ENCODE measurements at regions not wholly inside any gene's neighbourhood (a gene's known extent, or its start where the extent isn't known, plus 50 kb on each side); places are given as distances from the start of the nearest gene placed in this dataset.

DNA sequence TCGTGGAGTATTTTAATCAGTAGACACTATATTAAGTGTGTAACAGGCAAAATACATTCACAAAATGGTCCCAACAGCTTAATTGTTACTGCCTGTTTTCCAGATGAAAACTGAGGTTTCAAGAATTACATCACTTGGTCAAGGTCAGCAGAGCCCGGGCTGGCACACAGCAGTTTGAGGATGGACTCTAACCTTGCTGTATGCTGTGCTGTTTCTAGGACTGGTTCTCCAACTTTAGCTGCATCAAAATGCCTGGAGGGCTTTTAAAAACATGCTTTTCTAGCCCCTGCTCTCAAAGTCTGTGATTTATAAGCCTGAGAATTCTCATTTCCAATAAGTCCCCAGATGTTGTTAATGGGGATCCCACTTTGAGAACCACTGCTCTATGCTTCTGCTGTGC lies 247.1 kb upstream of the FZD8 start:
- TF ChIP-seq, protein P1, sequence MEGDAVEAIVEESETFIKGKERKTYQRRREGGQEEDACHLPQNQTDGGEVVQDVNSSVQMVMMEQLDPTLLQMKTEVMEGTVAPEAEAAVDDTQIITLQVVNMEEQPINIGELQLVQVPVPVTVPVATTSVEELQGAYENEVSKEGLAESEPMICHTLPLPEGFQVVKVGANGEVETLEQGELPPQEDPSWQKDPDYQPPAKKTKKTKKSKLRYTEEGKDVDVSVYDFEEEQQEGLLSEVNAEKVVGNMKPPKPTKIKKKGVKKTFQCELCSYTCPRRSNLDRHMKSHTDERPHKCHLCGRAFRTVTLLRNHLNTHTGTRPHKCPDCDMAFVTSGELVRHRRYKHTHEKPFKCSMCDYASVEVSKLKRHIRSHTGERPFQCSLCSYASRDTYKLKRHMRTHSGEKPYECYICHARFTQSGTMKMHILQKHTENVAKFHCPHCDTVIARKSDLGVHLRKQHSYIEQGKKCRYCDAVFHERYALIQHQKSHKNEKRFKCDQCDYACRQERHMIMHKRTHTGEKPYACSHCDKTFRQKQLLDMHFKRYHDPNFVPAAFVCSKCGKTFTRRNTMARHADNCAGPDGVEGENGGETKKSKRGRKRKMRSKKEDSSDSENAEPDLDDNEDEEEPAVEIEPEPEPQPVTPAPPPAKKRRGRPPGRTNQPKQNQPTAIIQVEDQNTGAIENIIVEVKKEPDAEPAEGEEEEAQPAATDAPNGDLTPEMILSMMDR (IDR thresholded peaks at IDR 0.05) = no peak
- no peak for TF ChIP-seq POLR2A (IDR thresholded peaks at IDR 0.05)
